ENCODE measurements at regions not wholly inside any gene's neighbourhood (a gene's known extent, or its start where the extent isn't known, plus 50 kb on each side); places are given as distances from the start of the nearest gene placed in this dataset.
A peak's percentile ranks its signal among the peaks of the same experiment; 100 is the strongest.

DNA sequence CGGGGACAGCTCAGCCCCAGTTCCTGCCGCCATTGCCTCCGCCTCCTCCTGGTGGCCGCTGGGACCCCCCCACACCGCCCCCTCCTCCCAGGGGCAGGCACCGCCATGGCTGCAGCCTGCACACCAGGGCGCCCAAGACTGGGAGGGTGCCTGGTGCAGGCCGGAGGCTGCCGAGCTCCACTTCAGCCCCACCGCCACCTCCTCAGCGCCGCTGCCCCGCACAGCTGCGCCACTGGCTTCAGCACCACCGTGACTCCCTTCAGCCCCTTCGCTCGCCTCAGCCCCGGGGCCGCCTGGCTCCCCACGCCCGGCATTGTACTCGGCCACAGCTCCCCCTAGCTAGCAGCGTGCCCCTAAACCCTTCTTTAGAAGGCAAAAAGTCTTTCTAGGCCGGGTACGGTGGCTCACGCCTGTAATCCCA is 131.1 kb downstream of the CRYBB2 start:
- DNase-seq (ENCODE audit: low read depth in 2 of 2), result no peak

DNA sequence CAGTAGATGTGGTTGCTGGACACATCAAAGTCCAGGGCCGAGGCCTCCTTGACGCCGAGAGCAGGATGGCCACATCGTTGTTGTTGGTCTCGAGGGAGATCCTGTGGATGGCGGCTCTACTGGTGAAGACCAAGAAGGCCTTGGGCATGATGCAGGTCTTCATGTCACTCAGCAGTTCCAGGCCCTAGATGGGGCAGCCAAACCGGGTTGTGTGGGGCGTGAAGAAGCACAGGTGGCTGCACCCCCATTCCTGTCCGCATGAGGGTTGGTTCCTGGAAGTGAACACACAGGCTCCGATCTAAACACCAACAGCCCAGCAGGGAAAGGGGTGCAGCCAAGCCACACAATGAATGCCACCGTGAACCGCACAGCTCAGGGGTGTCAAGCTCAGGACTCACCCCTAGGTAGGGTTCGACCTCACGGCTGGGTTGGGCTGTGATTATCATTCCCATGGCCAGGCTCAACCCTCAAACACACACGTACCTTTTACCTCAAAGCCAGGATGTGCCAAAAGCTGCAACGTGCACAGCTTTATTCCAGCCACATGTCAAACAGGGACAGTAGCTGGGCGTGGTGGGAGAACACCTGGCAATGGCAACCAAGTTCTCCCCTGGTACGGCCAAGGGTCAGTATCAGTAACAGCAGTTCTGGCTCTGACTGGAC is 132.3 kb downstream of the CRYBB2 start:
- DNase-seq (ENCODE audit: low read depth in 2 of 2), result no peak

DNA sequence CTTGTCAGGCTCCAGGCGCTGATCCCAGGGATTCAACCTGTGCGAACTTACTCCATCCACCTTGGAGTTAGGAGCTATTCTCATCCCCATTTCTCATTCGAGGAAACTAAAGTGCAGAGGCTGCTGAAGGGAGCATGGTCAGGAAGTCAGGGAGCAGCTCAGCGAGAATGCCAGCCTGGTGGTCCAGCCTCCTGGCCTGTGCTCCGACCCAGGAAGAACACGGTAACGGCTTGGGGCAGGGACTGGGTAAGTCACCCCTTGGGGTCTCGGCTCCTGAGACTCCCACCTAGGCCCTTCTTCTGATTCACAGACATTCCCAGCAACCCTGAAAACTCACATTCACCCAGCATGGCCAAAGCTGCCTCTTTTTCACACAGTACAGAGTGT is 132.8 kb downstream of the CRYBB2 start:
- no peak for DNase-seq (ENCODE audit: low read depth in 2 of 2)

DNA sequence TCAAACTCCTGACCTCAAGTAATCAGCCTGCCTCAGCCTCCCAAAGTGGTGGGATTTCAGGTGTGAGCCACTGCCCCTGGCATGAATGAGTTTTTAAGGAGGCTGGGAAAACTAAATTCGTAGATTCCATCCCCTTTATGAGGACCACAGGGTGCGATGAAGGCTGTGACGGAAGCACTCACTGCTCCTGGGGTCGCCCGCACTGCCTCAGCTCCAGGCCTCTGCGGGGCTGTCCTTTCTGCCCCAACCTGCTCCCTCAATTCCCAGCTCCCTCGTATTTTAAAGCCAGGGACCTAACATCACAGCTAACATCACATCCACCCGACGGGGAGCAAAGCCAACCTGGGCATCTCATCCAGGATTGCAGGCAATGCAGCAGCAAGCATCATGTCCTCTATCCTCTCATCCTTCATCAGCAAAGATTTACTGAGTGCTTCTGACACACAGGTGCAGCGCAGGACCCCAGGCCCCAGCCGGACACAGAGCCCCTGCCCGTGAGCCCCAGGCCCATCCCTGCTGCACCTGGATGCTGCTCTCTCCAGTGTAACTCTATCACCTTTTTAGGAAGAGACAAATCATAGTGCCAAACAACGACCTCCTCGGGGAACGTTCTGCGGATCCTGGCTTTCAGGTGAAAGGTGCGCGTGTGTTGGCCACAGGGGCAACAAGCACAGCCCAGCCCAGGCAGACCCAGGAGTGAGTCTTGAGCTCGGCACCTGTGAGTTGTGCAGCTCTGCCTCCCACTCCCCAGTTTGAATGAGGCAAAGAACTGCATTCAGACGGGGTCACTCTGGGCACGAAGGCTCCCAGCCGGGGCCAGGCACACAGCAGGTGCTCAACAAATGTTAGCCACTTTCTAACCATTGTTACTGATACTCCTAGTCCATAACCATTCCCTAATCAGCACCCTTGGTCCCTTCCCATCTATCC is 134.3 kb downstream of the CRYBB2 start:
- no peak for DNase-seq (ENCODE audit: low read depth in 2 of 2)

DNA sequence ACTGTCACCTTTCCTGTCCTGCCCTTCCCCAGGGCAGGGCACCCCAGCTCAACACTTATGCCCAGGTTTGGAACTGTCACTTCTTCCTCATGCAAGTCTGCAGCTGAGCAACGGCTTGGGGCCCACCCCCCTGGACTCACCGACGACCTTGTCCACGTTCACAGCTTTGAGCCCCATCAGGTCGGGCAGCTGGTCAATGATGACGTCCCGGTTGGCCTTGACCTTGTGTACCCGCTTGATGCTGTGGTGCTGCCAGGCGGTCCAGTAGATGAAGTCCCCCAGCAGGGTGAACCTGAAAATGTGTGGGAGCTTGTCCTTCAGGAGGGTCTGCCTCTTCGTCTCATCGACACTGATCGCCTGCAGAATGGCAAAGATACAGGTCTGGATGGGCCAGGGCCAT is 135.0 kb downstream of the CRYBB2 start:
- no peak for DNase-seq (ENCODE audit: low read depth in 2 of 2)

DNA sequence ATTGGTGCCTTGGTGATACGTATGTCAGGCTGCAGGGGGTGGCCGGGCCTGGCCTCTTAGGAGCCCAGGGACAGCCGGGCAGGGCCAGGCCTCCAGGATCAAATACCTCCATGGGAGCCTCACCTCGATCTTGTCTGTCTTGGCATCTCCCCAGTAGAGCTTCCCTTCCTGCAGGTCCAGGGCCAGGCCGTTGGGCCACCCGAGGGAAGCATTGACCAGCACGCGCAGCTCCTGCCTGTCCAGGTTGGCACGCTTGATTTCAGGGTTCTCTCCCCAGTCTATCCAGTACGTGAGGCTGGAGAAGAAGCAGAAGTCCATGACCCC is 137.7 kb downstream of the CRYBB2 start:
- DNase-seq (ENCODE audit: low read depth in 2 of 2), result no peak

DNA sequence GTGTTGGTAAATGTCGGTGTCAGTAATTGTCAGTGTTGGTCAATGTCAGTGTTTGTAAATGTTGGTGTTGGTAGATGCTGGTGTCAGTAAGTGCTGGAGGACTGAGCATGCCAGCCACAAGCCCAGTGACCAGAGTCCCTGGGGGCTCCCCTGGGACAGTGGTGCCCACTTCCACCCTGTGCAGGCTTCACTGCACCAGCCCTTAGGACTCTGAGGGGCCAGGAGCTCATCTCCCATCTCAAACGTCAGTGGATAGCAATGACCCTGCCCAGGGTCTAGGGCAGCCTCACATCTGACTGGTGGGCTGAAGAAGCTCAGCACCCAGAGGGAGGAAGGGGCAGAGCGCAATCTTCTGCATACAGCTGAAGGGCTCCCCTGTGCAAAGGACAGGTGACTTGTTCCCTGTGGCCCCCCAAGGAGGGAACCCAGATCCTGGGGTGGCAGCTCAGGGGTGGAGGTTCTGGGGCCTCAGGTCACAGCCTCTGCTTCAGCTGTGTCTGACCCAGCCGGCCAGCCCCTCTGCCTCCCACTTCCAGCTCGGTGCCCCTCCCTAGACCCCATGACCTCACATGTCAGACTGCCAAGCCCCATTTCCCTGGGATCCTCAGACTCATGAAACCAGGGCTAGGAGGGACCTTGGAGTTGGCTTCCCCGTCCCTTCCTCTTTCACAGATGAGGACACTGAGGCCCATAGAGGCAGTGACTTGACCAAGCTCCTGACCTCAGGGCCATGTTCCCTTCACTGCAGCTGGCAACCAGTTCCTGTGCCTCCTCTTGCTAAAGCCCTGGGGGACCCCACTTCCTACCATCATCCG is 138.4 kb downstream of the CRYBB2 start:
- DNase-seq (ENCODE audit: low read depth in 2 of 2), result no peak

DNA sequence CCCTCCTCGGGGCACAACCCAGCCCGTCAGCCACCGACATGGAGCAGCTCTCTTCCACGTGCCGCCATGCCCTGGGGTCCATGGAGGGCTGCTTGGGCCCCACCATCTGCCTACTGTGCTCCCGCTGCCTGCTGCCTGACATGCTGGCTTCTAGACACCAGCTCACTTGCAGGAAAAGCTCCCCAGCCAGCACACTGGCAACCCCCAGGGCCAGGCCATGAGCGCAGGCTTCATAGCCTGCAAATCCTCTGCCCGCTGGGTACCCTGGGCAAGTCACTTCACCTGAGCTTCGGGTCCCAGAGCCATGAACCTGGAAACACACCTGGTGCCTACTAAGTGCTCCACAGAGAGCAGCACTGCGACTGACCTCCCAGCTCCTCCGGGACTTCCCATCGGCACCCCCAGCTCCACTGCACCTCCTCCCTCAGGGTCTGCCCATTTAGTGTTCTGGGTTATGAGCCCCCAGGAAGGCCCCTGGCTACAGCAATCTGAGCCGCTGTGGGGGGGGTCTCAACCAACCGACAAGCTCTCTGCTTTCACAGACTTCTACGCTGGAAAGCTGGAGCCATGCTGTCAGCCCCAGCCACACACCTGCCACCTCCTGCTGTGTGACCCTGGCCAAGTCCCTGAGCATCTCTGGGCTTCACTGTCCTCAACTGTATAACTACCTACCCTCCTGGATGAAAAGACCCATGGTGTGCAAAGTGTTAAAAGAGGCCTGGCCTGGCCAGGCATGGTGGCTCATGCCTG is 139.2 kb downstream of the CRYBB2 start:
- DNase-seq (ENCODE audit: low read depth in 2 of 2), result no peak

DNA sequence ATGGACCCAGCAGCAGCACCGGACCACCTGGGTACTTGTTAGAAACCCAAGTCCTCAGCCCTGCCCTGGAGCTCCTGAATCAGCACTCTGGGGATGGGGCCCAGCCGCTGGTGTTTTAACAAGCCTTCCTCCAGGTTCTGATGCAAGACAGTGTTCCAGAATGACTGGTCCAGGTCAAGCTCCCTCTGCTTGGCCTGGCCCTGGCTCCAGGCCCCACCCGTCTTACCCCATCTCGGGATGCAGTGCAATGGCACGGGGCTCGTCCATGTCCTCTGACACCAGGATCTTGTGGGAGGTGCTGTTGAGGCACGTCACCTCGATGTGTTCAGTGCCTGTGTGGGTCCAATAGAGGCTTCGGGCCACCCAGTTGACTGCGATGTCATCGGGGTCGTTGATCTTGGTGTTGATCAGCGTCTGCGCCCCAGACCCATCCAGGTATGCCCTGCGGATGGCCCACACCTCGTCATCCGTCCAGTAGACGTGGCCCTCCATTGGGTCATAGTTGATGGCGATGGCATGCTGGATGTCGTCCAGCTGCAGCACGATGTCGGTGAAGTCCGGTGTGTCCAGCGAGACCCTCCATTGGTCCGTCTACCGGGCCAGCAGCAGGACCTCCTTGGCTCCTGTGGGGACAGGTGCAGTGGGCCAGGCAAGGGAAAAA is 140.3 kb downstream of the CRYBB2 start:
- DNase-seq (ENCODE audit: low read depth in 2 of 2), result no peak

DNA sequence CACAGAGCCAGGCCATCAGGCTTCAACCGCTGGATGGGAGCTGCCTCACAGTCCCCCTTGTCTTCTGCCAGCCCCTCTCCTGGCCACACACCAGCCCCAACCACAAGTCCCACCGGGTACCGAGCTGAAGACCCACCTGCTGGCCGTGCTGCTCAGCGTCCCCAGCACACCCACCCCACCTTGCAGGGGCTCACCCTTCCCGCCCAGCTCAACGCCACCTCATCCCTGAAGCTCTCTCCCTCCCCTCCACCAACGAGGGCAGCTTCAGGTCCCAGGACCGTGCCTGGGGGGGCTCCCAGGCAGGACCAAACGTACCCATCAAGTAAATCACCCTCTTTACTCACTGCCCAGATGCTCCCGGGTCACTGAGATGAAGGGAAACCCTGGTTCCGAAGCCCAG is 141.0 kb downstream of the CRYBB2 start:
- DNase-seq (ENCODE audit: low read depth in 2 of 2), result no peak

DNA sequence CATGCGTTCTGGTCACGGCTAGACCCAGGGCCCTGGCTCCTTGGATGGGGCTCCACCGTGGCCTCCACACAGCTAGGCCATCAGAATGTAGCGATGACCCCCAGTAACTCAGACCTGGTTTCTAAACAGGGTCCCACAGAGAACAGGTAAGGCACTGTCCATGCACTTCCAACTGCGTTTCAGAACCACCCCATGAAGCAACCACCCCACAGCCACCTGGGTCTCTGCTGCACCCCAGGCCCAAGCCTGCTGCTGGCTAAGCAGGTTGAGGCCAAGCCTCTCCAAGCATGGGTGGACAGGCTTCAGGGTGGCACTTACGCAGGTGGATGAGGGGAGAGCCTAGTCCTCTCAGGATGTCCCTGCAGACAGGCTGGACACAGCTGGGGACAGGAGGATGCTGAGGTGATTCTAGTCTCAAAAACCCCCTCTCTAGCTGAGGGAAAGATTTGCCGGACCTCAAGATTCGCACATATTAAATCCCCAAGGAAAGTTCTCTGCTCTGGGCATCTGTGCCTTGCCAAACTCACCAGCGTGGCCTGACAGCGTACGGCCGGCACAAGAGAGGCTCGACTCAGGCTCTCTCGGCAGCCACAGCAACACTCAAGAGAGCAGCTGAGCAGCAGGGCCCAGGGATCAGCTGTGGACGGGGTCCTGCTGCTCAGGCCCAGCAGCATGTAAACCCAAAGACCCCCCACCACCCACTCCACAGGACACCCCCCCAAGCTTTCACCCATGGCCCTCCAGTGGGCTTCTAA is 141.6 kb downstream of the CRYBB2 start:
- no peak for DNase-seq (ENCODE audit: low read depth in 2 of 2)

DNA sequence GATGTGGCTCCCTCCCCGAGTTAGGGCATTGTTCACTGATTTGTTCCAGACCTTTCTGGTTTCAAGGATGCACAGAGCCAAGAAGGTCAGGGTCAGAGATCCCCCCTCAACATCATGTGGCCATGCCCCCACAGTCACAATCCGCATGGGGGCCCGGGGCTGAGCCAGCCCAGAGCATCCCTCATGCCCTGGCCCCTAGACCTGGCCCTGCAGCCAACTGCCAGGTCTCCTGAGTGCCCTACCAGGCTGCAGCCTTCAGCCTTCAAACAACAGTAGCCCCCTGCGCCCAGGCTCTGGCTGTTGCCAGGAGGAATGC is 142.4 kb downstream of the CRYBB2 start:
- no peak for DNase-seq (ENCODE audit: low read depth in 2 of 2)

DNA sequence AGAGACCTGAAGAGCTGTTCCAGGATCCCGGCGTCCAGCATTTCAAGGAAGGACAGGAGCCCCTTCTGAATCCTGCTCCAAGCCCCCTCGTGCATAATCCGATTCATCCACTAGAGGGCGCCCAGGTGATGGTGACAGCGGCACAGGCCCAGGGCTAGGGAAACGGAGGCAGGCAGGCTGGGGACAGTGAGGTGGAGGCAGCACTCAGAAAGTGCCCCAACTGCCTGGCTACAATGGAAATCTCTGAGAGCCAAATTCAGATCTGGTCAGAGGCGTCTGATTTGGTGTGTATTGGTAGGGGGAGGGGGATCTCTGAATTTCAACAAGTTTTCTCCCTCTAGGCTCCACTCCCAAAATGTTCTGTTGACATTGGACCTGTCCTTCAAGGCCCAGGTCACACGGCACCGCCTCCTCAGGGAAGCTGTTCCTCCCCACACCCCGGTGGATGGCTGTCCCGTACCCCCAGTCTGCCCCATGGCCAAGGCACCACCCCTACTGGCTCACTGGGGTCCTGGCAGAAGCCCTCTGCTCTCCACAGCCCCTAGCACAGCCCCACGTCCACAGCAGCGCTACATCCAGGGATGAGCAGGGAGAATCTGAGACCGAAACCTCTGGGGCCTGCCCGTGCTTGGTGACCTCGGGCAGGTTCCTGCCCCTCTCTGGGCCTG is 142.9 kb downstream of the CRYBB2 start:
- peak in 1 of 2 experiments; percentile 1 for DNase-seq (ENCODE audit: low read depth in 2 of 2)

DNA sequence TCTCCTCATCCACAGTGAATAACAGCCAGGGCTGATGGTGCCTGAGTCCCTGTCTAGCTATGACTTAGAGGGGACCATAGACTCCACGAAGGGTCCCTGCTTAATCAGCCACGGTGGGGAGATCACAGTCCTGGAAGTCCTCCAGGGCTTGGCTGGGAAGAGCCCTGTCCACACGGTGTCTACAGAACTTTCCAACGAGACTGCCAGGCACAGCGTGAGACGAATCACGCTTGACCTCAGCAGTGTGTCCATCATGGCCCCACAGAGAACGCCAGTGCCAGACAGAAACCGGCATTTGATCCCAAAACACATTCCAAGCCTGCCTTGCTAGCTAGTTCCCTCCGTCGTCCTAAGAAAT is 143.4 kb downstream of the CRYBB2 start:
- DNase-seq (ENCODE audit: low read depth in 2 of 2), result no peak

DNA sequence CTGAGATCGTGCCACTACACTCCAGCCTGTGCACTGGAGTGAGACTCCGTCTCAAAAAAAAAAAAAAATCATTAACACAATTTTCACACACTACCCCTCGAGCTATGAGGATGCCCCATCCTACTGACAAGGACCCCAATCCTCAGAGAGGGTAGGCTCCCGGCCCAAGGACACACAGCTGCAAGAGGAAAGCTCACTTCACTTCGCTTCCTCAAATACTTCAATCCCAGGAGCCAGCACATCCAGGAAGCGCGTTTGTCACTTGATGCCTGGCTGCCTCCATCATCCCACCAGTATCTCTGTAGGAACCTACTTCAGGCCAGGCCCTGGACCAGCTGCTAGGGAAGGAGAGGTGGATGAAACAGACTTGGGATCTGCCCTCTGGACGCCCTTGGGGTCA is 144.0 kb downstream of the CRYBB2 start:
- DNase-seq (ENCODE audit: low read depth in 2 of 2), result no peak

DNA sequence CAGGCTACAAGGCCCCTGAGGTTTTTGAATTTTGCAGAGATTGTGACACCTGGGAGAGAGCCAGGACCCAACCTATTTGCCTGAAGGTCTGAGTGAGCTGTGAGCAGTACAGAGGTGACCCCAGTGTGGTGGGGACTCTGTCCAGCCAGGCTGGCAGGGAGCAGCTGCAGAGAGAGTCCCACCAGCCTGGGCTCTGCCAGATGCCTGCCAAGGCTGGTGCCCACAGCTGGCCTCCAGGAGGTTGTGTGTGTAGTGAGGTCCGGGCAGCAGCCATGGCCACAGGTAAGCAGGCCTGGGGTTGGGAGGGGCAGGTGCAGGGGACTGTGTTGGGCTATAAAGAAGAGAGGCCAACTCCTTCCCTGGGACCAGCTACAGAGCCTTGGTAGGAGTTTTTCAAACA is 144.8 kb downstream of the CRYBB2 start:
- DNase-seq (ENCODE audit: low read depth in 2 of 2), result no peak

DNA sequence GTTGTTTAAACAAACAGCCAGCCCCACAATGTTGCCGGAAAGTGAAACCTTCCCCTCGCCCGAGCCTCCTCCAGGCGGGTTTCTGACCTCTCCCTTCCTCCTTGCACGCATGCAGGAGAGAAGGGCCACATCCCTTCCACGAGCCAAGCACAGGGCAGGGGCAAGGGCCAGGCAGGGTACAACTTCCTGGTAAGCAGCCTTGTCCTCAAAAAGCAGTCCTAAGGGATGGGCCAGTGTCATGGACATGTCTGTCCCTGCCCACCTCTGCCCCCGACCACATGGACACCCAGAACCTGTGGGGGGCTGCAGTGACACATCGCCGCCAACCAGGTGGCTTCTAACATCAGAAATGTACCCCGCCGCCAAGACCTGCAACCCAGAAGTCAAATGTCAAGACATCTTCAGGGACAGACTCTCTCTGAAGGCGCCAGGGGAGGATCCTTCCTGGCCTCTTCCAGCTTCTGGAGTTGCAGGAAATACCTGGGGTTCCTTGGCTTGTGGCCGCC is 145.3 kb downstream of the CRYBB2 start:
- DNase-seq (ENCODE audit: low read depth in 2 of 2), result no peak

DNA sequence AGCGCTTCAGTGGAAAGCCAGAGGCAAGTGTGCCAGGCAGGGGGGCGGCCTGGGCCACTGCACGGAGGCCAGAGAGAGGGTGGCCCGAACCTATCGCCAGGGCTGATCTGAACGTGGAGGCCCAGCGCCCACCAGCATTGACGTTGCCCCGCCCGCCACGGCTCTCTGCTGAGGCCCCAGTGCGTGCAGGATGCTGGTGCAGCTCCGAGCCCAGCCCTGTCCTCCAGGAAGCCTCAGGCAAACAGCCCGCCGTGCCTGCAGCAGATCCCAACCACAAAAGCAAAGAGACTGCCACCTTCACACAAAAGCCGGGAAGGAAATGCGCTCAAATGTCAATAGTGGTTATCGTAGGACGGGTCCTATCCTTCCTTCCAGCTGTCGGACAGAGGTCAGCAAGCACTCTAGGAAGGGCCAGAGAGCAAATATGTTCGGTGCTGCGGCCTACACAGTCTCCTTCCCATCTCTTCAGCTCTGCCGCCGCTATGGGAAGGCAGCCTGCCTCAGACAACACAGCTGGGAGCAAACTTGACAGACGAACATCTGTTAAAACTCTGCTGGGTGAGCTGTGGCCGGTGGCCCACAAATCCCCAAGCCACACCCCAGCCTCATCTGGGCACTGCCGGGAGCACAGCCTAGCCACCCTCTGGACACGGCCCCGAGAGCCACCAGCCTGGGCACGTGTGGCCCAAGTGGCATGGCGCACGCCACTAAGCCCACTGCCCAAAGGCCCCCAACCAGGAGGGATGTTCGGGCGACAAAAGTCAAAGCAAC is 146.2 kb downstream of the CRYBB2 start:
- DNase-seq (ENCODE audit: low read depth in 2 of 2), result no peak

DNA sequence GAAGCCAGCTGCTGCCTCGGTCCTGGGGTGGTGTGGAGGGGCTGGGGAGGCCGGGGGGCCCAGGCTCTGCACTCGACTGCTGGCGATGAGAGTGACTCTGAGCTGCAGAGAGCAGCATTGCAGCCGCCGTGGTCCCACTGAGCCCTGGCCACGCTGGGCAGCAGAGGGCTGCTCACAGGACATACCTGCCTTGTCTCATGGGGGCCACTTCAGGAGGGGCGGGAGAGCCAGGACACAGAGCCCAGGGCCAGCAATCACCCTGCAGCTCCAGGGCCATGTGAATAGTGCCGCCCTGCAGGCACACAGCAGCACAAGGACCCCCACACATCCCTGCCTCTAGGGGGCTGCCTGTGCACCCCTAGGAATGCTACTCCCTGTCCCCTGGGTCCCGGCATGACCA is 147.0 kb downstream of the CRYBB2 start:
- peak in 1 of 2 experiments; percentile 3 for DNase-seq (ENCODE audit: low read depth in 2 of 2)

Measured in fibroblast of skin of left biceps (primary cell).